Limb (tissue), 2 donors: ENCODE measurements at regions not wholly inside any gene's neighbourhood (a gene's known extent, or its start where the extent isn't known, plus 50 kb on each side); places are given as distances from the start of the nearest gene placed in this dataset.
"Not testable (repeated sequence)": the region's sequence is repeated elsewhere in the genome, so short reads cannot be mapped to it uniquely, and the experiment has no call there.

Experiments used
- DNase-seq, 2 donors: peaks; one replicate each; pipeline ENCODE4 v3.0.0-alpha.2; 2016; ENCODE audit errors: extremely low spot score in 2 of 2

GRCh38 chr16:50497592-50497991, 50.6 kb upstream of the NKD1 start:
- no peak for DNase-seq

- DNase-seq = no peak
Measured at GRCh38 chr16:50496990-50497389, 51.2 kb upstream of the NKD1 start.

- no peak for DNase-seq
Measured at GRCh38 chr16:50495673-50496072, 52.5 kb upstream of the NKD1 start.

- no peak for DNase-seq
Measured at GRCh38 chr16:50494501-50495491, 53.4 kb upstream of the NKD1 start.

- no peak for DNase-seq
Measured at GRCh38 chr16:50491516-50491915, 56.7 kb upstream of the NKD1 start.

GRCh38 chr16:50490828-50491227, 57.4 kb upstream of the NKD1 start:
- no peak for DNase-seq

- no peak for DNase-seq
Measured at GRCh38 chr16:50489182-50489581, 59.0 kb upstream of the NKD1 start.

GRCh38 chr16:50487528-50487927, 60.7 kb upstream of the NKD1 start:
- DNase-seq = no peak

GRCh38 chr16:50486162-50486561, 62.0 kb upstream of the NKD1 start:
- DNase-seq = not testable (repeated sequence)

- no peak for DNase-seq
Measured at GRCh38 chr16:50485232-50485631, 63.0 kb upstream of the NKD1 start.

- DNase-seq = no peak
Measured at GRCh38 chr16:50482271-50482670, 65.9 kb upstream of the NKD1 start.

GRCh38 chr16:50480206-50480605, 68.0 kb upstream of the NKD1 start:
- DNase-seq = no peak

GRCh38 chr16:50479771-50480170, 68.4 kb upstream of the NKD1 start:
- no peak for DNase-seq

GRCh38 chr16:50478773-50479149, 69.4 kb upstream of the NKD1 start:
- DNase-seq = no peak

GRCh38 chr16:50478075-50478772, 70.0 kb upstream of the NKD1 start:
- DNase-seq = no peak

- DNase-seq = no peak
Measured at GRCh38 chr16:50476486-50477255, 71.5 kb upstream of the NKD1 start.

GRCh38 chr16:50475170-50475569, 73.0 kb upstream of the NKD1 start:
- DNase-seq = no peak

- no peak for DNase-seq
Measured at GRCh38 chr16:50474138-50474537, 74.1 kb upstream of the NKD1 start.

- no peak for DNase-seq
Measured at GRCh38 chr16:50473356-50473945, 74.7 kb upstream of the NKD1 start.

GRCh38 chr16:50472472-50472871, 75.7 kb upstream of the NKD1 start:
- no peak for DNase-seq

- DNase-seq = no peak
Measured at GRCh38 chr16:50470687-50471086, 77.5 kb upstream of the NKD1 start.
